Natural killer cell (primary cell): ENCODE measurements at regions not wholly inside any gene's neighbourhood (a gene's known extent, or its start where the extent isn't known, plus 50 kb on each side); places are given as distances from the start of the nearest gene placed in this dataset.
"Not testable (repeated sequence)": the region's sequence is repeated elsewhere in the genome, so short reads cannot be mapped to it uniquely, and the experiment has no call there.

Experiments
- ATAC-seq, 3 donors: fragments of 150-1000 bp in 2 of 3; fragments of 200-7000 bp in 1 of 3; cut with Tn5 transposase; 1 replicate in 1 of 3; 2 replicates in 2 of 3; pipeline ENCODE4 v1.10.0; 2021; ENCODE audit warnings: mild to moderate bottlenecking in 2 of 3, moderate library complexity in 2 of 3
- DNase-seq, 2 donors: peaks; one replicate each; pipeline versions ENCODE4 v3.0.0 to v3.0.0-alpha.2; 2013 to 2021; ENCODE audit warnings: mixed read lengths in 1 of 2
- H3K27ac ChIP-seq: one replicate; pipeline ENCODE4 v1.5.1; 2013; ENCODE audit warnings: mild to moderate bottlenecking, low read length
- H3K27me3 ChIP-seq: one replicate; pipeline ENCODE4 v1.6.1; 2013; ENCODE audit warnings: low read length; ENCODE audit not compliant: control insufficient read depth, insufficient read depth
- H3K36me3 ChIP-seq: one replicate; pipeline ENCODE4 v1.6.1; 2013; ENCODE audit warnings: low read length; ENCODE audit not compliant: control insufficient read depth, insufficient read depth
- H3K4me1 ChIP-seq: one replicate; pipeline ENCODE4 v1.6.1; 2013; ENCODE audit warnings: low read length; ENCODE audit not compliant: control insufficient read depth, insufficient read depth
- H3K4me3 ChIP-seq: one replicate; pipeline ENCODE4 v1.5.1; 2013; ENCODE audit warnings: low read length
- H3K9me3 ChIP-seq: one replicate; pipeline ENCODE4 v1.6.1; 2013; ENCODE audit warnings: low read length; ENCODE audit not compliant: control insufficient read depth, insufficient read depth
- H3K27ac Mint-ChIP-seq, 2 donors: one replicate each; pipeline ENCODE4 v1.8.0; 2022; ENCODE audit warnings: mild to moderate bottlenecking in 2 of 2, mixed read lengths in 2 of 2, moderate library complexity in 1 of 2
- H3K27me3 Mint-ChIP-seq, 2 donors: one replicate each; pipeline ENCODE4 v1.8.0; 2022; ENCODE audit warnings: low read depth in 2 of 2, mixed read lengths in 2 of 2
- H3K36me3 Mint-ChIP-seq: one replicate; pipeline ENCODE4 v1.8.0; 2022; ENCODE audit warnings: mixed read lengths
- H3K4me1 Mint-ChIP-seq, 2 donors: one replicate each; pipeline ENCODE4 v1.8.0; 2022; ENCODE audit warnings: mixed read lengths in 2 of 2
- H3K4me3 Mint-ChIP-seq: one replicate; pipeline ENCODE4 v1.8.0; 2022; ENCODE audit warnings: mild to moderate bottlenecking, moderate library complexity, mixed read lengths
- H3K9me3 Mint-ChIP-seq, 2 donors: one replicate each; pipeline ENCODE4 v1.8.0; 2022; ENCODE audit warnings: mixed read lengths in 2 of 2
- WGBS: methylation state at CpG from one replicate; pipeline ENCODE4 v1.1.7; 2013; ENCODE audit warnings: missing lambda C conversion rate; ENCODE audit not compliant: insufficient coverage; 5-methylcytosine and 5-hydroxymethylcytosine counted together
- intact Hi-C: fragments of 100-400 bp; cut with micrococcal nuclease; formaldehyde crosslinking; loops from one replicate; pipeline ENCODE4 v1.14.2; 2022
- TF ChIP-seq, protein P1 (sequence below): fragments of 200-600 bp; IDR thresholded peaks from one replicate; pipeline ENCODE4 v1.8.0; 2022; ENCODE audit warnings: antibody characterized with exemption

DNA sequence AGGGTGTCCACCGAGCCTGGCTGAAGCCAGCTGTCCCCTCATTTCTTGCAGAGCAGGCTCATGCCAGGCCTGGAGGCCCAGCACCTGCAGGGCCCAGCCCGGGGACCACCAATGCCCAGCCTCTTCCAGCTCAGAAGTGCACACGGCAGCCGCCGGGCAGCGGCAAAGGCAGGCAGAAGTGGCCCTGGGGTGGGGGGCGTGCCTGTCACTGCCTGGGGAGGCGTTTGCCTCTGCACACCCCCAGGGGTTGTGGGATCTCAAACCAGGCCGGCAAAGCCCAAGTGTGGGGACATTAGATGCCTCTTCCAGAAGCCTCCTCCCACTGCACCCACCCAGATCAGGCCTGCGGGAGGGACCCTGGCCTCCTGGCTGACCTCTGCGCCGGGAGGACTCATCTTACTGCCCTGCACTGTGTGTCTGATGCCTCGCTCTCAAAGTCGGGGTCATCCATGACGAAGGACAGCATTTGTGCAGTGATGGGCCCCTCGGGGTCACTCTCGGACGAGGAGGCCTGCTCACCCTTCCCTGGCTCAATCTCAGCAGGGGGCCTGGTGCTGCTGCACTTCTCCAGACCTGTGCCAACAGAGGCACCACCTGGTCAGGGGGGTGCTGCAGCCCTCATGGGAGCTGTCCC, 255.8 kb downstream of the ANKRD30B start:
- ATAC-seq, H3K4me1 ChIP-seq, DNase-seq, intact Hi-C loops, H3K27ac Mint-ChIP-seq, H3K27me3 Mint-ChIP-seq, H3K4me3 ChIP-seq, H3K9me3 ChIP-seq, H3K27ac ChIP-seq, H3K4me1 Mint-ChIP-seq, H3K27me3 ChIP-seq, H3K36me3 ChIP-seq, H3K36me3 Mint-ChIP-seq, H3K4me3 Mint-ChIP-seq, H3K9me3 Mint-ChIP-seq: not testable (repeated sequence)
- 93% methylated on average over 18 of the region's 18 CpGs for WGBS

DNA sequence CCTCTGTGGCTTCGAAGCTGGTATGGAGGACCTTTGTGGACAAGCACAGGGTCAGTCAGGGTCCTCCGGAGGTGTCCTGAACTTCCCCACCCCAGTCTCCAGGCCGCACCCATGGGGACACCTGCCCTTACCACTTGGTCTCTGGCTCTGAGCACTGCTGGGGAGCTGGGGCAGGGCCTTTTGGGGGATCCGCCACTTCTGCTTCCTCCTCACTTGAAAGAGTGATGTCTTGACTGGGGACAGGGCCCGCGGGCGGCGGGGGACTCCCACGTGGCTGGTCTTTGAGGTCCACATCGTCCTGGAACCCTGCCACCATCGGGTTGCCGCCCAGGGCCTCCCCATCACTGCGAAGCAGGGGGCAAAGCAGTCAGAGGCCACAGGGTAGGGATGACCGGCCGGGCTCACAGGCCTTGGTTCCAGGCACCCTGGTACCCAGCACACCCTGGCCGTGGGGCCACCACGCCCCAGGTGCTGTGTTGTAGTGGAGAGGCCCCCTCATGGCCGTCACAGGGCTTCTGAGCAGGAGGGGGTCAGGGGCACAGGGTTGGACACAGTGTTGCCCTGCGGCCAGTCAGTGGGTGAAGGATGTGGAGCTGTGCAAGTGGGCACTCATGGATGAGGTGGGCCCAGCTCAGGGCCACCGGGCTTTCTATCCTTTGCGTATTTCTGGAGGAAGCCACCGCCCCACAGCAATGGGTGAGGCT, 256.4 kb downstream of the ANKRD30B start:
- H3K4me1 ChIP-seq, intact Hi-C loops, ATAC-seq, H3K36me3 ChIP-seq, H3K4me3 Mint-ChIP-seq, DNase-seq, H3K27ac Mint-ChIP-seq, H3K27ac ChIP-seq, H3K36me3 Mint-ChIP-seq, H3K4me1 Mint-ChIP-seq, H3K27me3 ChIP-seq, H3K27me3 Mint-ChIP-seq, H3K9me3 ChIP-seq, H3K4me3 ChIP-seq, H3K9me3 Mint-ChIP-seq: not testable (repeated sequence)
- WGBS = 92% methylated on average over 22 of the region's 22 CpGs

DNA sequence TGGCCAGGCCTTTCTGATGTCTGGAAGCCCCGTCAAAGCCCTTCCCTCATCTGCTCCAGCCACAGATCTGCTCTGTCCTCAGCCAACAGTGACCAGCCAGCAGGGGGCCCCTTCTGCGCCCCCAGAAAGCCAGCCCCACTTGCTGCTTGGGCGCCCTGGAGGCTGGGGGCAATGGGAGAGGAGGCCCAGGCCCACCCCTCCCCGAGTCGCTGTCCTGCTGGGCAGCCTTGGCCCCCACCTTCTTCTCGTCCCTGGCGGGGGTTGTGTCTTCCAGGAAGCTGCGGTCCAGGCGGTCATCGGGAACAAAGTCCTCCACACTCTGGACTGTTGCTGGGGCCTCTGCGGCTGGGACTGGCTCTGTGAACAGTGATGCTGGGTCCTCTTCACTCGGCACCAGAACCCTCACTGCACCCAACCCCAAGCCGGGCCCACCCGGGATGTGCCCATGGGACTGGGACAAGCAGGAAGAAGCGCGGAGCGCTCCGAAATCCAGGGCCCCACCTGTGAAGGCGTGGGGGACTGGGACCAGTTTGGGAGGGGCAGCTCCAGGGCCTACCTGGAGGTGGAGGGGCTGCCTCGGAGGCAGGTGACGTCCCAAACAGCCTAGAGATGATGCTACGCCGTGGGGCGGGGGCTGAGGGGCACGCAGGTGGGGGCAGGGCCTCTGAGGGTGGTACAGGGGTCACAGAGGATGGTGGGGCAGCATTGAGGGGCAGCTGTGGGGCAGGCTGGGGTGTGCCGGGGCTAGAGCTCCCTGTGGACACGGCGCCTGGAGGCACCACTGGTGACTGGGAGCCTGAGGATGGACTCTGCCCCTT, 257.6 kb downstream of the ANKRD30B start:
- WGBS = 86% methylated on average over 28 of the region's 28 CpGs
- Histone ChIP-seq H3K36me3 (no peaks in the 10 kb centered on the region), H3K4me1 (no peaks in the 10 kb centered on the region), H3K9me3 (peaks cover 8% of the 10 kb centered on the region), H3K4me3 (no peak overlapping the region), H3K27me3 (no peaks in the 10 kb centered on the region), H3K27ac (no peak overlapping the region)
- DNase-seq (no peak), ATAC-seq (no peak)
- H3K27ac Mint-ChIP-seq = no peak overlapping the region
- H3K9me3 Mint-ChIP-seq = peaks cover 3 to 7% of the 10 kb centered on the region in 2 donors
- no peaks in the 10 kb centered on the region for H3K27me3 Mint-ChIP-seq
- no peaks in the 10 kb centered on the region for H3K4me1 Mint-ChIP-seq
- TF ChIP-seq, protein P1, sequence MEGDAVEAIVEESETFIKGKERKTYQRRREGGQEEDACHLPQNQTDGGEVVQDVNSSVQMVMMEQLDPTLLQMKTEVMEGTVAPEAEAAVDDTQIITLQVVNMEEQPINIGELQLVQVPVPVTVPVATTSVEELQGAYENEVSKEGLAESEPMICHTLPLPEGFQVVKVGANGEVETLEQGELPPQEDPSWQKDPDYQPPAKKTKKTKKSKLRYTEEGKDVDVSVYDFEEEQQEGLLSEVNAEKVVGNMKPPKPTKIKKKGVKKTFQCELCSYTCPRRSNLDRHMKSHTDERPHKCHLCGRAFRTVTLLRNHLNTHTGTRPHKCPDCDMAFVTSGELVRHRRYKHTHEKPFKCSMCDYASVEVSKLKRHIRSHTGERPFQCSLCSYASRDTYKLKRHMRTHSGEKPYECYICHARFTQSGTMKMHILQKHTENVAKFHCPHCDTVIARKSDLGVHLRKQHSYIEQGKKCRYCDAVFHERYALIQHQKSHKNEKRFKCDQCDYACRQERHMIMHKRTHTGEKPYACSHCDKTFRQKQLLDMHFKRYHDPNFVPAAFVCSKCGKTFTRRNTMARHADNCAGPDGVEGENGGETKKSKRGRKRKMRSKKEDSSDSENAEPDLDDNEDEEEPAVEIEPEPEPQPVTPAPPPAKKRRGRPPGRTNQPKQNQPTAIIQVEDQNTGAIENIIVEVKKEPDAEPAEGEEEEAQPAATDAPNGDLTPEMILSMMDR = no peak
- no peaks in the 10 kb centered on the region for H3K36me3 Mint-ChIP-seq
- intact Hi-C loops = no loop called here
- no peak overlapping the region for H3K4me3 Mint-ChIP-seq

DNA sequence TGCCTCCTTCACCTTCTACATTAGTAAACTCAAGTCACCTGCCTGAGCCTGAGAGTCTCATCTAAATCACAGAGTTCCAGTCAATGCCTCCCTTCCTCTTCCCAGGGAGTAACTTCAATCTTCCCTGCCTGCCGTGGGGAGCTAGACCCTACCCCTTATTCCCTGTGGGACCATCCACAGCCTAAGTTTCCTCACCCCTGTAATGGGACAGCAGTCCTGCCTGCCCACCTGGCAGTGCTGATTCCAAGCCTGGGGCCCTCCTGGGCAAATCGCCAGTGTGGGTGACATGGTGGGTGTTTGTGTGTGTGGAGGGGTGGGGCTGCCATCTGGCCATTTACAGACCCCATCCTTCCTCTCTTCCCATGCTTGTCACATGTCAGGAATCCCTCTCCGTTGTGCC, 258.6 kb downstream of the ANKRD30B start:
- H3K36me3 ChIP-seq, H3K27me3 ChIP-seq, H3K27me3 Mint-ChIP-seq, H3K36me3 Mint-ChIP-seq, H3K27ac ChIP-seq, H3K4me3 Mint-ChIP-seq, H3K4me1 Mint-ChIP-seq, H3K9me3 ChIP-seq, intact Hi-C loops, H3K27ac Mint-ChIP-seq, H3K4me3 ChIP-seq, ATAC-seq, DNase-seq, H3K9me3 Mint-ChIP-seq, H3K4me1 ChIP-seq: not testable (repeated sequence)
- 85% methylated on average over 1 of the region's 3 CpGs for WGBS

DNA sequence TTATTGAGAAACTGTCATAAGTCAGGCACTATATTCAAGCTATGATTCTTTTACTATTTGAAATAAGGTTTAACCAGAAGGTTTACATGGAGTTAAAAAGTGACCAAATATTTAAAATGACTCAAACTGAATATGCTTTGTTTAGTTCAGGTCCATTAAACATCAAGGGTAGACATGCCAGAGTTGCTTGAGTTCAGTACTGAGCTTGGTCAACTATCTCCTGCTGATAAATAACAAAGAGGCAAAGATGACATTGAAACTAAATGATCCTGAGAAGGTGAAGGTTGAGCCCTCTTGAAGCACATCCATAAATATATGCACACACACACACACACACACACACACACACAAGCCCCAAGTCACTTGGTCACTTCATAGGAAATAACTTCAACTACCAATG, 278.1 kb downstream of the ANKRD30B start:
- H3K27ac Mint-ChIP-seq, H3K9me3 Mint-ChIP-seq, H3K27me3 Mint-ChIP-seq, ATAC-seq, H3K27ac ChIP-seq, H3K4me1 ChIP-seq, intact Hi-C loops, H3K4me3 ChIP-seq, H3K4me1 Mint-ChIP-seq, H3K36me3 Mint-ChIP-seq, H3K4me3 Mint-ChIP-seq, H3K27me3 ChIP-seq, H3K36me3 ChIP-seq, H3K9me3 ChIP-seq, DNase-seq: not testable (repeated sequence)

DNA sequence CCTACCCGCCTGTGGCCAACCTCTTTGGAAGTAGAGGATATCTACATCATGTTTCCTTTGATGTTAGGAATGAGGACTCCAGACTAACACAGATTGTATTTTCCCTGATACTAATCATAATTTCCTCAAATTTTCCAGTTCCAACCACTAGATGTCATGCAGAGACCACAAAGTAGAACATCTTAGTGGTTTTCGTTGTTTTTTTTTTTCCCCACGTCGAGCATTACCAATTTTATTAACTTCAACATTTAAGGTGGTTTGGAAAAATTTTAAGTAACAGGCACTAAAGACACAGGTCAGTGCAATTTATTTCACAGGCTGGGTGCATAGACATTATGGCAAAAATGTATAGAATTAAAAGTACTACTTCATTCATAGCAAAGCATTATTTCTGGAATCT, 280.1 kb downstream of the ANKRD30B start:
- H3K27me3 ChIP-seq, H3K36me3 Mint-ChIP-seq, H3K4me3 Mint-ChIP-seq, H3K27ac ChIP-seq, H3K4me3 ChIP-seq, ATAC-seq, H3K27me3 Mint-ChIP-seq, H3K27ac Mint-ChIP-seq, H3K4me1 Mint-ChIP-seq, H3K9me3 ChIP-seq, H3K4me1 ChIP-seq, DNase-seq, H3K9me3 Mint-ChIP-seq, intact Hi-C loops, H3K36me3 ChIP-seq: not testable (repeated sequence)
- 71% methylated on average over 1 of the region's 4 CpGs for WGBS

DNA sequence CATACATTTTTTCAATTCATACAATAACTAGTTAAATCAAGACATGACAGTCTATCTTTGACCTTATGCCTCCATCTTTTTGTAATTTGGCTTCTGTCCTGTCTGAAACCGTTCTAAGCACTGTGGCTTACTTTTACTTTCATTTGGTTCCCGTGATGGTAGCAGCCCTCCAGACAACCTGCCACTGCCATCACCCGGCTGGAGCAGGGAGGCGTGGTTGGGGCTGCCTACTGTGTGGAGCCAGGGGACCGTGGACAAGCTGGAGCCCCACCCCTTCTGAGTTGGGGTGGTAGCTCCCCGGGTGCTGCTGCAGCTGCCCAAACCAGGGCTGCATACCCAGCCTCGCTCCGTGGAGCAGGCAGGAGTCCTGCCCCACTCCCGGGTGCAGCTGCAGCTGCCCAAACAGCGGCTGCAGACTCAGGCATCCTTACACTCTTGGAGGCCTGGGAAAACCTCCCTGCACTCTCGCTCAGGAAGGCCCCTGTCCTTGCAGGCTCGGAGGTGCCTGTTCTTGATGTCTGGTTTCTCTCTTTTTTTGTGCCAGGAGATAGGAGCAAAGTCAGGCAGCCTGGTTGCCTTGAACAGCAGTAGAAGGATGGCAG, 312.4 kb downstream of the ANKRD30B start:
- ATAC-seq, intact Hi-C loops, H3K27ac Mint-ChIP-seq, H3K4me3 Mint-ChIP-seq, H3K27me3 Mint-ChIP-seq, DNase-seq, H3K36me3 ChIP-seq, H3K27ac ChIP-seq, H3K4me3 ChIP-seq, H3K27me3 ChIP-seq, H3K9me3 Mint-ChIP-seq, H3K9me3 ChIP-seq, H3K36me3 Mint-ChIP-seq, H3K4me1 Mint-ChIP-seq, H3K4me1 ChIP-seq: not testable (repeated sequence)
- WGBS = no CpG with 5 or more reads among the region's 12 CpGs
